Ramos (cell line): ENCODE measurements at regions not wholly inside any gene's neighbourhood (a gene's known extent, or its start where the extent isn't known, plus 50 kb on each side); places are given as distances from the start of the nearest gene placed in this dataset.

Experiments
- in situ Hi-C: fragments of 300-500 bp; cut with MboI; formaldehyde crosslinking; loops from one replicate; pipeline ENCODE4 v1.14.3; 2022; ENCODE audit warnings: low sequenced_read_pairs; ENCODE audit not compliant: unreplicated experiment

- in situ Hi-C loops = no loop called here
These were observed 231.3 kb downstream of the ENGASE start for GRCh38 chr17:79305768-79306423.

- in situ Hi-C loops = no loop called here
These were observed 230.7 kb downstream of the ENGASE start for GRCh38 chr17:79305376-79305767.

GRCh38 chr17:79304884-79305283, 230.3 kb downstream of the ENGASE start:
- in situ Hi-C loops = no loop called here

GRCh38 chr17:79303641-79304205, 229.1 kb downstream of the ENGASE start:
- in situ Hi-C loops = no loop called here

GRCh38 chr17:79301469-79301868, 226.8 kb downstream of the ENGASE start:
- in situ Hi-C loops = no loop called here

- in situ Hi-C loops = no loop called here
These were observed 224.7 kb downstream of the ENGASE start for GRCh38 chr17:79299349-79299748.

- in situ Hi-C loops = no loop called here
These were observed 224.2 kb downstream of the ENGASE start for GRCh38 chr17:79298799-79299198.

- in situ Hi-C loops = no loop called here
These were observed 221.6 kb downstream of the ENGASE start for GRCh38 chr17:79296243-79296642.

- in situ Hi-C loops = no loop called here
These were observed 220.7 kb downstream of the ENGASE start for GRCh38 chr17:79295307-79295706.

GRCh38 chr17:79294459-79295071, 219.9 kb downstream of the ENGASE start:
- in situ Hi-C loops = no loop called here

GRCh38 chr17:79292501-79292900, 217.9 kb downstream of the ENGASE start:
- in situ Hi-C loops = no loop called here

- in situ Hi-C loops = no loop called here
These were observed 216.8 kb downstream of the ENGASE start for GRCh38 chr17:79291391-79291790.

GRCh38 chr17:79290726-79291125, 216.1 kb downstream of the ENGASE start:
- in situ Hi-C loops = no loop called here

GRCh38 chr17:79288950-79289349, 214.3 kb downstream of the ENGASE start:
- in situ Hi-C loops = no loop called here

GRCh38 chr17:79286440-79286839, 211.8 kb downstream of the ENGASE start:
- in situ Hi-C loops = no loop called here

GRCh38 chr17:79285973-79286372, 211.3 kb downstream of the ENGASE start:
- in situ Hi-C loops = no loop called here

- in situ Hi-C loops = no loop called here
These were observed 207.7 kb downstream of the ENGASE start for GRCh38 chr17:79282294-79282693.

GRCh38 chr17:79281803-79282202, 207.2 kb downstream of the ENGASE start:
- in situ Hi-C loops = no loop called here

GRCh38 chr17:79280866-79281572, 206.4 kb downstream of the ENGASE start:
- in situ Hi-C loops = no loop called here

- in situ Hi-C loops = no loop called here
These were observed 205.4 kb downstream of the ENGASE start for GRCh38 chr17:79280010-79280409.

- in situ Hi-C loops = no loop called here
These were observed 204.7 kb downstream of the ENGASE start for GRCh38 chr17:79279320-79279719.
